ENCODE measurements at regions not wholly inside any gene's neighbourhood (a gene's known extent, or its start where the extent isn't known, plus 50 kb on each side); places are given as distances from the start of the nearest gene placed in this dataset.

DNA sequence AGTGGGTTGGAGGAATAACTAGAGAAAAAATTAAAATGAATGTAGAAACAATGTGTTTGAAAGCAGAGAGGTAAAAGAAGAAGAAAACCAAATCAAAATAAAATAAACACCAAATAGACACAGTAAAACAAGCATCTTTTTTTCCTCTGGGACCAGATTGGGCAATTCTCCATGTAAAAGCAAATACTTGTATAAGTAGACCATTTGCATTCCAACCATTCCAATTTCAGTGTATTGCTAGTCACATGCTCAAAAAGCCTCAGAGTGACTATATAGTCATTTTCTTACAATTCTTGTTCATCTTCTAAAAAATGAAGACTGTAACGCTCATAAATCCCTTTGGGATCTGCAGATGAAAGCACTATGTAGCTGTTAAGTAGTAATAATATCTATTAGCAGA, 969.5 kb downstream of the PCDH18 start:
- no peak overlapping the region for H3K4me3 ChIP-seq (ENCODE audit: low read depth, low read length)
- ChIA-PET CTCF (no interaction called here), POLR2A (no interaction called here)
- DNase-seq (ENCODE audit: low read depth, low spot score), result no peak
- no peak for TF ChIP-seq CTCF (IDR thresholded peaks at IDR 0.05; ENCODE audit: insufficient read depth, low read length, missing control alignments)

- no peak overlapping the region for H3K4me3 ChIP-seq (ENCODE audit: low read depth, low read length)
- CTCF ChIA-PET, result no interaction called here
- POLR2A ChIA-PET, result no interaction called here
- TF ChIP-seq CTCF (IDR thresholded peaks at IDR 0.05; ENCODE audit: insufficient read depth, low read length, missing control alignments), result no peak
- DNase-seq (ENCODE audit: low read depth, low spot score), result no peak
These were observed 973.3 kb downstream of the PCDH18 start for GRCh38 chr4:136558940-136559494.

GRCh38 chr4:136557396-136557795, 974.9 kb downstream of the PCDH18 start:
- no peak for DNase-seq (ENCODE audit: low read depth, low spot score)
- TF ChIP-seq CTCF (IDR thresholded peaks at IDR 0.05; ENCODE audit: insufficient read depth, low read length, missing control alignments), result no peak
- POLR2A ChIA-PET, result no interaction called here
- CTCF ChIA-PET, result no interaction called here
- no peak overlapping the region for H3K4me3 ChIP-seq (ENCODE audit: low read depth, low read length)

GRCh38 chr4:136554033-136554432, 978.3 kb downstream of the PCDH18 start:
- DNase-seq (ENCODE audit: low read depth, low spot score), result no peak
- CTCF ChIA-PET, result no interaction called here
- no peak overlapping the region for H3K4me3 ChIP-seq (ENCODE audit: low read depth, low read length)
- no peak for TF ChIP-seq CTCF (IDR thresholded peaks at IDR 0.05; ENCODE audit: insufficient read depth, low read length, missing control alignments)
- POLR2A ChIA-PET, result no interaction called here

DNA sequence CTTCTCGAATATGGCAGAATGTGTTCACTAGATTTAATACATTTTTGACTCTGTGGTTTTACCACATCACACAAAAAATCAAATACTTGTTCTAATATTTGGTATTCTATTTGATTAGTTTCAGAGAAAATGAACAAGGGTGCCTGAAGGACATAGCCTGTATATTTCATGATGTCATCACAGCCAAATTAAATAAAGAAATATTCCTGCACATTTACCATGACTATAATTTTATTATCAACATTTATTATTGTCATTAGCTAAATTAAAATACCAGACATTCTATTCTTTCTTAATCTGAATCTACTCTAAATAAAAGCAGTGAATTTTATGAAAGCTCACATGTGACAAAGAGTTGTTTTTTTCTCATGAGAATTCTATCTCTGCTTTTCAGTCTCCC, 980.5 kb downstream of the PCDH18 start:
- ChIA-PET CTCF (no interaction called here), POLR2A (no interaction called here)
- no peak overlapping the region for H3K4me3 ChIP-seq (ENCODE audit: low read depth, low read length)
- DNase-seq (ENCODE audit: low read depth, low spot score), result no peak
- no peak for TF ChIP-seq CTCF (IDR thresholded peaks at IDR 0.05; ENCODE audit: insufficient read depth, low read length, missing control alignments)

- H3K4me3 ChIP-seq (ENCODE audit: low read depth, low read length), result no peak overlapping the region
- POLR2A ChIA-PET, result no interaction called here
- DNase-seq (ENCODE audit: low read depth, low spot score), result no peak
- CTCF ChIA-PET, result no interaction called here
- no peak for TF ChIP-seq CTCF (IDR thresholded peaks at IDR 0.05; ENCODE audit: insufficient read depth, low read length, missing control alignments)
These were observed 991.5 kb downstream of the PCDH18 start for GRCh38 chr4:136540747-136541146.
